K562 (cell line): ENCODE measurements at regions not wholly inside any gene's neighbourhood (a gene's known extent, or its start where the extent isn't known, plus 50 kb on each side); places are given as distances from the start of the nearest gene placed in this dataset.
A peak's percentile ranks its signal among the peaks of the same experiment; 100 is the strongest.

Source experiments
- ARID2 ChIP-seq: fragments of 450-650 bp; IDR thresholded peaks from 2 replicates; pipeline ENCODE4 v1.6.1; 2017; ENCODE audit warnings: antibody characterized with exemption, mild to moderate bottlenecking
- ARID3A ChIP-seq: IDR thresholded peaks from 2 replicates; pipeline ENCODE4 v1.6.1; 2012; ENCODE audit warnings: low read depth, low read length, improper control_type of control experiment, borderline replicate concordance
- CBX2 ChIP-seq: fragments of 200-600 bp; sonication (generic); IDR thresholded peaks from one replicate; pipeline ENCODE4 v1.6.1; 2012; ENCODE audit warnings: mild to moderate bottlenecking, low read length, inconsistent platforms; ENCODE audit not compliant: insufficient read depth, poor library complexity, severe bottlenecking
- CC2D1A ChIP-seq: fragments of 450-650 bp; IDR thresholded peaks from 2 replicates; pipeline ENCODE4 v1.6.1; 2017; ENCODE audit warnings: mild to moderate bottlenecking
- E2F3 ChIP-seq: fragments of 250-450 bp; sonication (Bioruptor Pico); IDR thresholded peaks from 2 replicates; pipeline ENCODE4 v1.4.0; 2020; ENCODE audit warnings: mild to moderate bottlenecking
- EP400 ChIP-seq: fragments of 450-650 bp; IDR thresholded peaks from 2 replicates; pipeline ENCODE4 v1.6.1; 2017; ENCODE audit warnings: antibody characterized with exemption, mild to moderate bottlenecking, moderate library complexity
- FUS ChIP-seq: fragments of 200-400 bp; formaldehyde crosslinking; optimal IDR thresholded peaks from 2 replicates; pipeline ENCODE3; 2017; ENCODE audit warnings: low read depth, low read length
- HDAC2 ChIP-seq: fragments of 450-650 bp; IDR thresholded peaks from 2 replicates; pipeline ENCODE4 v1.6.1; 2016; ENCODE audit warnings: mild to moderate bottlenecking
- KLF6 ChIP-seq: fragments of 250-450 bp; sonication (Bioruptor Pico); IDR thresholded peaks from 2 replicates; pipeline ENCODE4 v1.4.0; 2020; ENCODE audit warnings: mild to moderate bottlenecking, moderate library complexity, borderline replicate concordance
- LCOR ChIP-seq: sonication (generic); formaldehyde crosslinking; IDR thresholded peaks from 2 replicates; pipeline ENCODE4 v1.8.0; 2022; ENCODE audit warnings: mild to moderate bottlenecking, missing genetic modification reagents
- LEF1 ChIP-seq: fragments of 450-650 bp; IDR thresholded peaks from 2 replicates; pipeline ENCODE4 v1.6.1; 2016; ENCODE audit warnings: mild to moderate bottlenecking
- MTA2 ChIP-seq: fragments of 450-650 bp; IDR thresholded peaks from 2 replicates; pipeline ENCODE4 v1.6.1; 2016; ENCODE audit warnings: low read depth
- NR0B1 ChIP-seq: fragments of 450-650 bp; IDR thresholded peaks from one replicate; pipeline ENCODE4 v1.6.1; 2018; ENCODE audit warnings: mild to moderate bottlenecking, moderate library complexity; ENCODE audit not compliant: partially characterized antibody
- PHB ChIP-seq: fragments of 250-450 bp; sonication (Bioruptor Pico); IDR thresholded peaks from 2 replicates; pipeline ENCODE4 v1.5.0; 2021
- STAG1 ChIP-seq: sonication (generic); formaldehyde crosslinking; IDR thresholded peaks from 2 replicates; pipeline ENCODE4 v1.5.0; 2020; ENCODE audit warnings: missing genetic modification reagents, borderline replicate concordance
- ZBTB1 ChIP-seq: sonication (generic); formaldehyde crosslinking; IDR thresholded peaks from 2 replicates; pipeline ENCODE4 v1.8.1; 2023; ENCODE audit warnings: missing genetic modification reagents, low read depth, mild to moderate bottlenecking, borderline replicate concordance
- ZBTB7A ChIP-seq: IDR thresholded peaks from 2 replicates; pipeline ENCODE4 v1.6.1; 2011; ENCODE audit warnings: low read depth, mild to moderate bottlenecking, low read length, moderate library complexity, borderline replicate concordance; ENCODE audit not compliant: control insufficient read depth
- ZNF12 ChIP-seq: sonication (generic); formaldehyde crosslinking; IDR thresholded peaks from 2 replicates; pipeline ENCODE4 v1.4.0; 2020; ENCODE audit warnings: mild to moderate bottlenecking, missing genetic modification reagents
- ZNF263 ChIP-seq: sonication (generic); formaldehyde crosslinking; IDR thresholded peaks from 2 replicates; pipeline ENCODE4 v1.8.0; 2022; ENCODE audit warnings: mild to moderate bottlenecking, missing genetic modification reagents, borderline replicate concordance
- ZNF76 ChIP-seq: fragments of 250-450 bp; sonication (Bioruptor Pico); IDR thresholded peaks from 2 replicates; pipeline ENCODE4 v1.4.0; 2020; ENCODE audit warnings: mild to moderate bottlenecking, moderate library complexity, borderline replicate concordance
- TF ChIP-seq, protein P1 (sequence below): fragments of 450-650 bp; formaldehyde crosslinking; IDR thresholded peaks from 2 replicates; pipeline ENCODE4 v1.4.0; 2022; ENCODE audit warnings: mild to moderate bottlenecking, moderate library complexity
- TF ChIP-seq, protein P2 (sequence below), 2 experiments: fragments of 450-650 bp in 1 of 2; IDR thresholded peaks; 2 replicates each; pipeline ENCODE4 v1.6.1; 2011 to 2017; ENCODE audit warnings: low read depth in 2 of 2, antibody characterized with exemption in 1 of 2, borderline replicate concordance in 1 of 2, low read length in 1 of 2, mild to moderate bottlenecking in 1 of 2, mixed read lengths in 1 of 2; ENCODE audit not compliant: control insufficient read depth in 1 of 2

DNA sequence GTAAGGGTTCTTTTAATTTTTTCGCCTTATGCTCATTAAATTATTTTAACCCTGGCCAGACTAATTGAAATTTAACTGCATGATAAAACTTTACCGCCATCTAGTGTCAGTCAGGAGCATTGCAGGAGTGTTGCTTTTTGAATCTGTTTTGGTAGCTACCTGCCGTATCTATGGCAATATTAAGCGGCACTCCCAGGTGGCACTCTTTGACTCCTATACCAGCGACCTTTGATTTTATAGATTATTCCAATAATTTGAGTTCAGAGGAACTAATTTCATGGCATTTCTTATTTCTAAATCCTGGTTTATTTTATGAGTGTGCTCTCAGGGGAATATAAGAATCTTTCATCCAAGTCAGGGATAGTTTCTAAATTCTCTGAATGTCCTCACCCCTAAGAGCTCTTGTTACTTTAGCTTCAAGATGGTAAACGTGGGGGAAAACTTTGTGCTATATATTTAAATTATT is 198.9 kb downstream of the REEP3 start (continued):
- TF ChIP-seq EP400 (no peak), FUS (no peak), LEF1 (no peak), ZBTB1 (CRISPR knock-in tag) (no peak), ARID3A (peak; percentile 72; the same call in 1 of the 2 replicates), PHB (no peak), HDAC2 (no peak), ARID2 (0 out of 2 replicates have a peak, but pooled peaks have one; percentile 24), CBX2 (no peak), E2F3 (CRISPR knock-in tag) (no peak), ZNF12 (CRISPR knock-in tag) (no peak), MTA2 (no peak), STAG1 (CRISPR knock-in tag) (peak; percentile 61; the same call in 1 of the 2 replicates), ZBTB7A (no peak), CC2D1A (0 out of 2 replicates have a peak, but pooled peaks have one; percentile 32), ZNF263 (CRISPR knock-in tag) (no peak), LCOR (peak; percentile 40; the same call in 1 of the 2 replicates), KLF6 (CRISPR knock-in tag) (no peak), ZNF76 (CRISPR knock-in tag) (no peak), NR0B1 (no peak)
- TF ChIP-seq, protein P1, sequence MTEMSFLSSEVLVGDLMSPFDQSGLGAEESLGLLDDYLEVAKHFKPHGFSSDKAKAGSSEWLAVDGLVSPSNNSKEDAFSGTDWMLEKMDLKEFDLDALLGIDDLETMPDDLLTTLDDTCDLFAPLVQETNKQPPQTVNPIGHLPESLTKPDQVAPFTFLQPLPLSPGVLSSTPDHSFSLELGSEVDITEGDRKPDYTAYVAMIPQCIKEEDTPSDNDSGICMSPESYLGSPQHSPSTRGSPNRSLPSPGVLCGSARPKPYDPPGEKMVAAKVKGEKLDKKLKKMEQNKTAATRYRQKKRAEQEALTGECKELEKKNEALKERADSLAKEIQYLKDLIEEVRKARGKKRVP (CRISPR knock-in tag) = no peak
- TF ChIP-seq, protein P2, sequence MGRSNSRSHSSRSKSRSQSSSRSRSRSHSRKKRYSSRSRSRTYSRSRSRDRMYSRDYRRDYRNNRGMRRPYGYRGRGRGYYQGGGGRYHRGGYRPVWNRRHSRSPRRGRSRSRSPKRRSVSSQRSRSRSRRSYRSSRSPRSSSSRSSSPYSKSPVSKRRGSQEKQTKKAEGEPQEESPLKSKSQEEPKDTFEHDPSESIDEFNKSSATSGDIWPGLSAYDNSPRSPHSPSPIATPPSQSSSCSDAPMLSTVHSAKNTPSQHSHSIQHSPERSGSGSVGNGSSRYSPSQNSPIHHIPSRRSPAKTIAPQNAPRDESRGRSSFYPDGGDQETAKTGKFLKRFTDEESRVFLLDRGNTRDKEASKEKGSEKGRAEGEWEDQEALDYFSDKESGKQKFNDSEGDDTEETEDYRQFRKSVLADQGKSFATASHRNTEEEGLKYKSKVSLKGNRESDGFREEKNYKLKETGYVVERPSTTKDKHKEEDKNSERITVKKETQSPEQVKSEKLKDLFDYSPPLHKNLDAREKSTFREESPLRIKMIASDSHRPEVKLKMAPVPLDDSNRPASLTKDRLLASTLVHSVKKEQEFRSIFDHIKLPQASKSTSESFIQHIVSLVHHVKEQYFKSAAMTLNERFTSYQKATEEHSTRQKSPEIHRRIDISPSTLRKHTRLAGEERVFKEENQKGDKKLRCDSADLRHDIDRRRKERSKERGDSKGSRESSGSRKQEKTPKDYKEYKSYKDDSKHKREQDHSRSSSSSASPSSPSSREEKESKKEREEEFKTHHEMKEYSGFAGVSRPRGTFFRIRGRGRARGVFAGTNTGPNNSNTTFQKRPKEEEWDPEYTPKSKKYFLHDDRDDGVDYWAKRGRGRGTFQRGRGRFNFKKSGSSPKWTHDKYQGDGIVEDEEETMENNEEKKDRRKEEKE (IDR thresholded peaks at IDR 0.05; ENCODE audit: borderline replicate concordance in 1 of 2, control insufficient read depth in 1 of 2, low read depth in 2 of 2, low read length in 1 of 2) = no peak
